ENCODE measurements at regions not wholly inside any gene's neighbourhood (a gene's known extent, or its start where the extent isn't known, plus 50 kb on each side); places are given as distances from the start of the nearest gene placed in this dataset.

- no peak for TF ChIP-seq CTCF (conservative IDR thresholded peaks at IDR 0.05; ENCODE audit: low read depth, low read length)
- no peak for TF ChIP-seq EZH2 (IDR thresholded peaks at IDR 0.05; ENCODE audit: borderline replicate concordance, low read depth, low read length, poor library complexity, severe bottlenecking)
- peaks cover 42% of the 10 kb centered on the region for H3K4me1 ChIP-seq (ENCODE audit: insufficient read depth, low read length, poor library complexity, severe bottlenecking)
- H3K27ac ChIP-seq (ENCODE audit: low read depth, low read length, poor library complexity, severe bottlenecking): peak overlapping the region; percentile 90
- no peaks in the 10 kb centered on the region for H3K36me3 ChIP-seq (ENCODE audit: insufficient read depth, low read length, poor library complexity, severe bottlenecking)
- CTCF ChIA-PET: interaction anchor here (0.5 kb wide), 1 partner anchor 827 kb away, joined by 3 read pairs; no protein-coding TSS in a partner anchor
- peak; percentile 94 for DNase-seq (ENCODE audit: low spot score)
- peak overlapping the region; percentile 40 for H3K4me3 ChIP-seq (ENCODE audit: low read depth, low read length, poor library complexity, severe bottlenecking)
- intact Hi-C loops (cut with micrococcal nuclease; ENCODE audit: unreplicated experiment): no loop called here
- POLR2A ChIA-PET (ENCODE audit: low non-redundant PET): no interaction called here
- peaks cover under 1% of the 10 kb centered on the region for H3K9me3 ChIP-seq (ENCODE audit: low read depth, low read length, poor library complexity, severe bottlenecking)
- no peaks in the 10 kb centered on the region for H3K27me3 ChIP-seq (replicated peaks; ENCODE audit: insufficient read depth, low read depth, low read length, poor library complexity)
- BruUV-seq (replicated peaks): TSS peak; percentile 77
Observed at GRCh38 chr2:133674433-133675331, 106.4 kb upstream of the NCKAP5 start.

GRCh38 chr2:133676392-133677130 lies 108.3 kb upstream of the NCKAP5 start:
- CTCF ChIA-PET: no interaction called here
- Histone ChIP-seq H3K4me1 (ENCODE audit: insufficient read depth, low read length, poor library complexity, severe bottlenecking) (peaks cover 53% of the 10 kb centered on the region), H3K27ac (ENCODE audit: low read depth, low read length, poor library complexity, severe bottlenecking) (peak overlapping the region; percentile 90), H3K4me3 (ENCODE audit: low read depth, low read length, poor library complexity, severe bottlenecking) (no peak overlapping the region), H3K27me3 (replicated peaks; ENCODE audit: insufficient read depth, low read depth, low read length, poor library complexity) (no peaks in the 10 kb centered on the region), H3K9me3 (ENCODE audit: low read depth, low read length, poor library complexity, severe bottlenecking) (no peaks in the 10 kb centered on the region), H3K36me3 (ENCODE audit: insufficient read depth, low read length, poor library complexity, severe bottlenecking) (no peaks in the 10 kb centered on the region)
- POLR2A ChIA-PET (ENCODE audit: low non-redundant PET): no interaction called here
- TF ChIP-seq EZH2 (IDR thresholded peaks at IDR 0.05; ENCODE audit: borderline replicate concordance, low read depth, low read length, poor library complexity, severe bottlenecking) (no peak), CTCF (conservative IDR thresholded peaks at IDR 0.05; ENCODE audit: low read depth, low read length) (no peak)
- no TSS peak for BruUV-seq (replicated peaks)
- peak; percentile 43 for DNase-seq (ENCODE audit: low spot score)
- intact Hi-C loops (cut with micrococcal nuclease; ENCODE audit: unreplicated experiment): no loop called here

- no peaks in the 10 kb centered on the region for H3K36me3 ChIP-seq (ENCODE audit: insufficient read depth, low read length, poor library complexity, severe bottlenecking)
- no peak overlapping the region for H3K4me3 ChIP-seq (ENCODE audit: low read depth, low read length, poor library complexity, severe bottlenecking)
- peaks cover 27% of the 10 kb centered on the region for H3K4me1 ChIP-seq (ENCODE audit: insufficient read depth, low read length, poor library complexity, severe bottlenecking)
- peak; percentile 23 for DNase-seq (ENCODE audit: low spot score)
- H3K9me3 ChIP-seq (ENCODE audit: low read depth, low read length, poor library complexity, severe bottlenecking): no peaks in the 10 kb centered on the region
- no peaks in the 10 kb centered on the region for H3K27me3 ChIP-seq (replicated peaks; ENCODE audit: insufficient read depth, low read depth, low read length, poor library complexity)
- no peak overlapping the region for H3K27ac ChIP-seq (ENCODE audit: low read depth, low read length, poor library complexity, severe bottlenecking)
- CTCF ChIA-PET: no interaction called here
- BruUV-seq (replicated peaks): no TSS peak
- TF ChIP-seq CTCF (conservative IDR thresholded peaks at IDR 0.05; ENCODE audit: low read depth, low read length) (0 out of 2 replicates have a peak, but pooled peaks have one; percentile 20), EZH2 (IDR thresholded peaks at IDR 0.05; ENCODE audit: borderline replicate concordance, low read depth, low read length, poor library complexity, severe bottlenecking) (no peak)
- intact Hi-C loops (cut with micrococcal nuclease; ENCODE audit: unreplicated experiment): no loop called here
- POLR2A ChIA-PET (ENCODE audit: low non-redundant PET): no interaction called here
Observed at GRCh38 chr2:133680343-133681049, 112.2 kb upstream of the NCKAP5 start.

Measured in A673 (cell line).